ENCODE measurements at regions not wholly inside any gene's neighbourhood (a gene's known extent, or its start where the extent isn't known, plus 50 kb on each side); places are given as distances from the start of the nearest gene placed in this dataset.

- ChIA-PET CTCF (no interaction called here), POLR2A (no interaction called here)
- DNase-seq (ENCODE audit: low read depth, low spot score), result no peak
- Histone ChIP-seq H3K9me3 (ENCODE audit: control insufficient read depth, insufficient read depth, low read length) (peaks cover 2% of the 10 kb centered on the region; the same call in 1 of the 2 replicates), H3K27me3 (ENCODE audit: control insufficient read depth, insufficient read depth, low read length) (no peaks in the 10 kb centered on the region), H3K27ac (ENCODE audit: low read depth, low read length) (no peak overlapping the region), H3K4me3 (ENCODE audit: low read depth, low read length) (no peak overlapping the region)
- TF ChIP-seq, protein P1, sequence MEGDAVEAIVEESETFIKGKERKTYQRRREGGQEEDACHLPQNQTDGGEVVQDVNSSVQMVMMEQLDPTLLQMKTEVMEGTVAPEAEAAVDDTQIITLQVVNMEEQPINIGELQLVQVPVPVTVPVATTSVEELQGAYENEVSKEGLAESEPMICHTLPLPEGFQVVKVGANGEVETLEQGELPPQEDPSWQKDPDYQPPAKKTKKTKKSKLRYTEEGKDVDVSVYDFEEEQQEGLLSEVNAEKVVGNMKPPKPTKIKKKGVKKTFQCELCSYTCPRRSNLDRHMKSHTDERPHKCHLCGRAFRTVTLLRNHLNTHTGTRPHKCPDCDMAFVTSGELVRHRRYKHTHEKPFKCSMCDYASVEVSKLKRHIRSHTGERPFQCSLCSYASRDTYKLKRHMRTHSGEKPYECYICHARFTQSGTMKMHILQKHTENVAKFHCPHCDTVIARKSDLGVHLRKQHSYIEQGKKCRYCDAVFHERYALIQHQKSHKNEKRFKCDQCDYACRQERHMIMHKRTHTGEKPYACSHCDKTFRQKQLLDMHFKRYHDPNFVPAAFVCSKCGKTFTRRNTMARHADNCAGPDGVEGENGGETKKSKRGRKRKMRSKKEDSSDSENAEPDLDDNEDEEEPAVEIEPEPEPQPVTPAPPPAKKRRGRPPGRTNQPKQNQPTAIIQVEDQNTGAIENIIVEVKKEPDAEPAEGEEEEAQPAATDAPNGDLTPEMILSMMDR (IDR thresholded peaks at IDR 0.05; ENCODE audit: low read depth, low read length), result no peak
Observed at GRCh38 chr7:32257621-32258020, 187.4 kb upstream of the PDE1C start.

- TF ChIP-seq, protein P1 (IDR thresholded peaks at IDR 0.05; ENCODE audit: low read depth, low read length), result no peak
- no peaks in the 10 kb centered on the region for H3K9me3 ChIP-seq (ENCODE audit: control insufficient read depth, insufficient read depth, low read length)
- H3K27ac ChIP-seq (ENCODE audit: low read depth, low read length), result no peak overlapping the region
- ChIA-PET POLR2A (no interaction called here), CTCF (no interaction called here)
- no peak overlapping the region for H3K4me3 ChIP-seq (ENCODE audit: low read depth, low read length)
- no peak for DNase-seq (ENCODE audit: low read depth, low spot score)
- H3K27me3 ChIP-seq (ENCODE audit: control insufficient read depth, insufficient read depth, low read length), result no peaks in the 10 kb centered on the region
Observed at GRCh38 chr7:32256811-32257210, 186.6 kb upstream of the PDE1C start.

GRCh38 chr7:32256376-32256775 is 186.2 kb upstream of the PDE1C start:
- DNase-seq (ENCODE audit: low read depth, low spot score), result no peak
- ChIA-PET CTCF (no interaction called here), POLR2A (no interaction called here)
- Histone ChIP-seq H3K27ac (ENCODE audit: low read depth, low read length) (no peak overlapping the region), H3K9me3 (ENCODE audit: control insufficient read depth, insufficient read depth, low read length) (no peaks in the 10 kb centered on the region), H3K4me3 (ENCODE audit: low read depth, low read length) (no peak overlapping the region), H3K27me3 (ENCODE audit: control insufficient read depth, insufficient read depth, low read length) (no peaks in the 10 kb centered on the region)
- TF ChIP-seq, protein P1 (IDR thresholded peaks at IDR 0.05; ENCODE audit: low read depth, low read length), result no peak

GRCh38 chr7:32255036-32255435 is 184.8 kb upstream of the PDE1C start:
- CTCF ChIA-PET, result no interaction called here
- POLR2A ChIA-PET, result no interaction called here
- no peak for DNase-seq (ENCODE audit: low read depth, low spot score)
- H3K27me3 ChIP-seq (ENCODE audit: control insufficient read depth, insufficient read depth, low read length), result no peaks in the 10 kb centered on the region
- peaks cover 3% of the 10 kb centered on the region; the same call in 1 of the 2 replicates for H3K9me3 ChIP-seq (ENCODE audit: control insufficient read depth, insufficient read depth, low read length)
- TF ChIP-seq, protein P1 (IDR thresholded peaks at IDR 0.05; ENCODE audit: low read depth, low read length), result no peak
- no peak overlapping the region for H3K27ac ChIP-seq (ENCODE audit: low read depth, low read length)
- H3K4me3 ChIP-seq (ENCODE audit: low read depth, low read length), result no peak overlapping the region

DNA sequence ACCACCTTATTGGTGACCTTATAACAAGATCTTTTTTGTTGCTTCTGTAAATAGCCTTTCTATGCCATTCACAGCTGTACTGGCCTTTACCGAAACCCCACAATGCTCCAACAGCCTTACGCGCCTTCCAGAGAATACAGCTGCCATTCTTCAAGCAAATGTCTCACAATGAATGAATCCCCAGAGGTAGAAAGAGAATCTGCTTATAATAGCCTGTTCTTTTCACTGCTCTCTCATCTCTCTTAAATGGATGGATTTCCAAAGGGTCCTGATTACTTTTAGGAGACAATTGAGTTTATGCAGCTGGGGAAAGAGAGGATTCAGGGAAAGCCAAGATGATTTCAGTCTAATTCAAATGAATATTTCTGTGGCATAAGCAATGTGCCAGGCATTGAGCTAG is 183.1 kb upstream of the PDE1C start:
- TF ChIP-seq, protein P1 (IDR thresholded peaks at IDR 0.05; ENCODE audit: low read depth, low read length), result no peak
- DNase-seq (ENCODE audit: low read depth, low spot score), result no peak
- Histone ChIP-seq H3K27me3 (ENCODE audit: control insufficient read depth, insufficient read depth, low read length) (no peaks in the 10 kb centered on the region), H3K9me3 (ENCODE audit: control insufficient read depth, insufficient read depth, low read length) (peaks cover 3% of the 10 kb centered on the region; the same call in 1 of the 2 replicates), H3K4me3 (ENCODE audit: low read depth, low read length) (no peak overlapping the region), H3K27ac (ENCODE audit: low read depth, low read length) (no peak overlapping the region)
- CTCF ChIA-PET, result no interaction called here
- POLR2A ChIA-PET, result no interaction called here
